Common myeloid progenitor, CD34-positive (primary cell): ENCODE measurements at regions not wholly inside any gene's neighbourhood (a gene's known extent, or its start where the extent isn't known, plus 50 kb on each side); places are given as distances from the start of the nearest gene placed in this dataset.
"Not testable (repeated sequence)": the region's sequence is repeated elsewhere in the genome, so short reads cannot be mapped to it uniquely, and the experiment has no call there.

Source experiments
- CTCF ChIA-PET: fragments of 350-600 bp; sonication (Branson Sonifier 250); formaldehyde crosslinking; loops from one replicate; lab custom pipeline; 2021; ENCODE audit warnings: antibody characterized with exemption; lab: Charles Lee
- POLR2A ChIA-PET: fragments of 350-600 bp; sonication (Branson Sonifier 250); formaldehyde crosslinking; loops from one replicate; lab custom pipeline; 2021; ENCODE audit warnings: antibody characterized with exemption; lab: Charles Lee
- DNase-seq, 3 donors: peaks; one replicate each; pipeline versions ENCODE4 v3.0.0 to v3.0.0-alpha.2; 2013
- H3K27ac ChIP-seq, 2 experiments: 1 replicate in 1 of 2; 2 replicates in 1 of 2; pipeline ENCODE4 v1.7.0; 2013; ENCODE audit warnings: inconsistent platforms in 2 of 2, low read length in 2 of 2, mild to moderate bottlenecking in 2 of 2, low read depth in 1 of 2, moderate library complexity in 1 of 2; ENCODE audit not compliant: severe bottlenecking in 2 of 2, insufficient read depth in 1 of 2, poor library complexity in 1 of 2
- H3K27me3 ChIP-seq, 5 experiments: replicated peaks in 2 of 5; 1 replicate in 3 of 5; 2 replicates in 2 of 5; pipeline versions ENCODE4 v1.6.1 to v1.7.0; 2013; ENCODE audit warnings: low read length in 4 of 5, mild to moderate bottlenecking in 2 of 5, moderate library complexity in 2 of 5, inconsistent platforms in 1 of 5; ENCODE audit not compliant: insufficient read depth in 5 of 5, control insufficient read depth in 4 of 5
- H3K36me3 ChIP-seq, 4 experiments: 1 replicate in 2 of 4; 2 replicates in 2 of 4; pipeline versions ENCODE4 v1.6.1 to v1.7.0; 2013; ENCODE audit warnings: low read length in 3 of 4, control low read depth in 1 of 4, mild to moderate bottlenecking in 1 of 4; ENCODE audit not compliant: control insufficient read depth in 4 of 4, insufficient read depth in 4 of 4
- H3K4me1 ChIP-seq, 4 experiments: 1 replicate in 3 of 4; 2 replicates in 1 of 4; pipeline versions ENCODE4 v1.6.1 to v1.7.1; 2013; ENCODE audit warnings: low read length in 3 of 4, mild to moderate bottlenecking in 3 of 4, control low read depth in 1 of 4, inconsistent platforms in 1 of 4, moderate library complexity in 1 of 4; ENCODE audit not compliant: control insufficient read depth in 4 of 4, insufficient read depth in 4 of 4; ENCODE audit errors: control extremely low read depth in 1 of 4
- H3K4me3 ChIP-seq, 7 experiments: 1 replicate in 4 of 7; 2 replicates in 3 of 7; pipeline versions ENCODE4 v1.5.1 to v1.7.0; 2013; ENCODE audit warnings: mild to moderate bottlenecking in 7 of 7, low read length in 6 of 7, moderate library complexity in 6 of 7, inconsistent platforms in 2 of 7, low read depth in 2 of 7, control low read depth in 1 of 7; ENCODE audit not compliant: insufficient read depth in 4 of 7, control insufficient read depth in 1 of 7; ENCODE audit errors: extremely low read depth in 1 of 7
- H3K9me3 ChIP-seq, 5 experiments: 1 replicate in 4 of 5; 2 replicates in 1 of 5; pipeline versions ENCODE4 v1.6.1 to v1.7.1; 2013; ENCODE audit warnings: low read length in 4 of 5, mild to moderate bottlenecking in 2 of 5, inconsistent platforms in 1 of 5, low read depth in 1 of 5, moderate library complexity in 1 of 5; ENCODE audit not compliant: control insufficient read depth in 4 of 5, insufficient read depth in 2 of 5; ENCODE audit errors: control extremely low read depth in 1 of 5
- WGBS: methylation state at CpG from one replicate; pipeline ENCODE4 v1.1.5; 2013; ENCODE audit not compliant: insufficient coverage; 5-methylcytosine and 5-hydroxymethylcytosine counted together

GRCh38 chr12:114064497-114064896, 98.4 kb upstream of the RBM19 start:
- Histone ChIP-seq H3K36me3 (no peaks in the 10 kb centered on the region), H3K27ac (no peak overlapping the region), H3K27me3 (peaks cover 0 to 4% (median 0%) of the 10 kb centered on the region in 5 experiments), H3K4me3 (no peak overlapping the region), H3K4me1 (no peaks in the 10 kb centered on the region), H3K9me3 (peaks cover 0 to 6% (median 0%) of the 10 kb centered on the region in 5 experiments)
- DNase-seq = no peak
- 86% methylated on average over 2 of the region's 4 CpGs for WGBS
- POLR2A ChIA-PET = no interaction called here
- CTCF ChIA-PET = no interaction called here

- H3K36me3 ChIP-seq, DNase-seq, H3K9me3 ChIP-seq, H3K27me3 ChIP-seq, H3K4me3 ChIP-seq, CTCF ChIA-PET, H3K27ac ChIP-seq, POLR2A ChIA-PET, H3K4me1 ChIP-seq: not testable (repeated sequence)
- no CpG with 5 or more reads among the region's 8 CpGs for WGBS
Observed at GRCh38 chr12:114064034-114064433, 97.9 kb upstream of the RBM19 start.

GRCh38 chr12:114063435-114063834, 97.3 kb upstream of the RBM19 start:
- peaks cover 0 to 6% (median 0%) of the 10 kb centered on the region in 5 experiments for H3K9me3 ChIP-seq
- H3K36me3 ChIP-seq = no peaks in the 10 kb centered on the region
- 100% methylated on average over 3 of the region's 3 CpGs for WGBS
- H3K4me3 ChIP-seq = no peak overlapping the region
- CTCF ChIA-PET = no interaction called here
- peaks cover 0 to 4% (median 0%) of the 10 kb centered on the region in 5 experiments for H3K27me3 ChIP-seq
- no peaks in the 10 kb centered on the region for H3K4me1 ChIP-seq
- H3K27ac ChIP-seq = no peak overlapping the region
- POLR2A ChIA-PET = no interaction called here
- no peak for DNase-seq

GRCh38 chr12:114056351-114056750, 90.2 kb upstream of the RBM19 start:
- H3K4me1 ChIP-seq, H3K9me3 ChIP-seq, CTCF ChIA-PET, H3K4me3 ChIP-seq, H3K36me3 ChIP-seq, POLR2A ChIA-PET, H3K27me3 ChIP-seq, H3K27ac ChIP-seq, DNase-seq: not testable (repeated sequence)
- 96% methylated on average over 8 of the region's 8 CpGs for WGBS

- Histone ChIP-seq H3K27me3 (peaks cover 0 to 1% (median 0%) of the 10 kb centered on the region in 5 experiments), H3K27ac (no peak overlapping the region), H3K4me1 (no peaks in the 10 kb centered on the region), H3K4me3 (no peak overlapping the region), H3K36me3 (no peaks in the 10 kb centered on the region), H3K9me3 (peaks cover 0 to 3% (median 0%) of the 10 kb centered on the region in 5 experiments)
- WGBS = 82% methylated on average over 5 of the region's 7 CpGs
- no peak for DNase-seq
- ChIA-PET POLR2A (no interaction called here), CTCF (no interaction called here)
Observed at GRCh38 chr12:114054982-114055381, 88.9 kb upstream of the RBM19 start.

GRCh38 chr12:114046236-114046998, 80.3 kb upstream of the RBM19 start:
- H3K9me3 ChIP-seq = no peaks in the 10 kb centered on the region
- H3K4me3 ChIP-seq = no peak overlapping the region
- peaks cover 5 to 22% (median 17%) of the 10 kb centered on the region in 5 experiments for H3K27me3 ChIP-seq
- no peak for DNase-seq
- 89% methylated on average over 1 of the region's 6 CpGs for WGBS
- ChIA-PET CTCF (no interaction called here), POLR2A (no interaction called here)
- H3K36me3 ChIP-seq = no peaks in the 10 kb centered on the region
- H3K4me1 ChIP-seq = no peaks in the 10 kb centered on the region
- H3K27ac ChIP-seq = no peak overlapping the region

GRCh38 chr12:114045349-114045748, 79.2 kb upstream of the RBM19 start:
- CTCF ChIA-PET = no interaction called here
- DNase-seq = no peak
- H3K4me3 ChIP-seq = no peak overlapping the region
- H3K9me3 ChIP-seq = no peaks in the 10 kb centered on the region
- H3K27me3 ChIP-seq = peaks cover 5 to 26% (median 17%) of the 10 kb centered on the region in 5 experiments
- no peaks in the 10 kb centered on the region for H3K36me3 ChIP-seq
- no peaks in the 10 kb centered on the region for H3K4me1 ChIP-seq
- WGBS = 65% methylated on average over 6 of the region's 7 CpGs
- POLR2A ChIA-PET = no interaction called here
- H3K27ac ChIP-seq = no peak overlapping the region
